ENCODE measurements at regions not wholly inside any gene's neighbourhood (a gene's known extent, or its start where the extent isn't known, plus 50 kb on each side); places are given as distances from the start of the nearest gene placed in this dataset.

- in situ Hi-C loops (cut with HindIII; ENCODE audit: low pct_unique_long_range_greater_than_20kb, low sequenced_read_pairs), result no loop called here
- intact Hi-C loops (cut with micrococcal nuclease; ENCODE audit: unreplicated experiment), result no loop called here
- Histone ChIP-seq H3K9me3 (ENCODE audit: control insufficient read depth, insufficient read depth, low read depth, low read length) (no peaks in the 10 kb centered on the region), H3K27me3 (ENCODE audit: control insufficient read depth, insufficient read depth, low read length) (no peaks in the 10 kb centered on the region), H3K36me3 (ENCODE audit: control insufficient read depth, insufficient read depth, low read length) (no peaks in the 10 kb centered on the region), H3K4me1 (ENCODE audit: control insufficient read depth, insufficient read depth, low read length) (no peaks in the 10 kb centered on the region; the same call in 1 of the 2 replicates), H3K4me3 (ENCODE audit: low read depth in 2 of 2, low read length in 2 of 2) (no peak overlapping the region), H3K27ac (ENCODE audit: low read length) (no peak overlapping the region)
- DNase-seq (ENCODE audit: low read depth, low spot score) (no peak), ATAC-seq (no peak)
- ChIA-PET CTCF (no interaction called here), POLR2A (no interaction called here)
- BruUV-seq (replicated peaks), result no TSS peak
- TF ChIP-seq POLR2AphosphoS5 (IDR thresholded peaks at IDR 0.05; ENCODE audit: low read depth, low read length) (no peak), CTCF (IDR thresholded peaks at IDR 0.05) (no peak), TCF7L2 (IDR thresholded peaks at IDR 0.05; ENCODE audit: low read depth, low read length) (no peak), SIN3A (IDR thresholded peaks at IDR 0.05; ENCODE audit: borderline replicate concordance, insufficient read depth, low read depth, low read length) (no peak), REST (IDR thresholded peaks at IDR 0.05; ENCODE audit: insufficient read depth in 1 of 2, low read depth in 2 of 2, low read length in 1 of 2) (no peak)
These were observed 730.3 kb downstream of the BRD1 start for GRCh38 chr22:49097171-49097925.

- intact Hi-C loops (cut with micrococcal nuclease; ENCODE audit: unreplicated experiment), result no loop called here
- DNase-seq (ENCODE audit: low read depth, low spot score) (no peak), ATAC-seq (no peak)
- POLR2A ChIA-PET, result no interaction called here
- TF ChIP-seq CTCF (IDR thresholded peaks at IDR 0.05) (no peak), SIN3A (IDR thresholded peaks at IDR 0.05; ENCODE audit: borderline replicate concordance, insufficient read depth, low read depth, low read length) (no peak), POLR2AphosphoS5 (IDR thresholded peaks at IDR 0.05; ENCODE audit: low read depth, low read length) (no peak), TCF7L2 (IDR thresholded peaks at IDR 0.05; ENCODE audit: low read depth, low read length) (no peak), REST (IDR thresholded peaks at IDR 0.05; ENCODE audit: insufficient read depth in 1 of 2, low read depth in 2 of 2, low read length in 1 of 2) (no peak)
- in situ Hi-C loops (cut with HindIII; ENCODE audit: low pct_unique_long_range_greater_than_20kb, low sequenced_read_pairs), result no loop called here
- CTCF ChIA-PET, result no interaction called here
- H3K27me3 ChIP-seq (ENCODE audit: control insufficient read depth, insufficient read depth, low read length), result no peaks in the 10 kb centered on the region
- no peaks in the 10 kb centered on the region for H3K9me3 ChIP-seq (ENCODE audit: control insufficient read depth, insufficient read depth, low read depth, low read length)
- no peaks in the 10 kb centered on the region for H3K36me3 ChIP-seq (ENCODE audit: control insufficient read depth, insufficient read depth, low read length)
- no peaks in the 10 kb centered on the region; the same call in 1 of the 2 replicates for H3K4me1 ChIP-seq (ENCODE audit: control insufficient read depth, insufficient read depth, low read length)
- BruUV-seq (replicated peaks), result no TSS peak
- H3K27ac ChIP-seq (ENCODE audit: low read length), result no peak overlapping the region
- H3K4me3 ChIP-seq (ENCODE audit: low read depth in 2 of 2, low read length in 2 of 2), result no peak overlapping the region
These were observed 731.2 kb downstream of the BRD1 start for GRCh38 chr22:49096476-49096875.

Data from Panc1 (cell line).